ENCODE measurements at regions not wholly inside any gene's neighbourhood (a gene's known extent, or its start where the extent isn't known, plus 50 kb on each side); places are given as distances from the start of the nearest gene placed in this dataset.

DNA sequence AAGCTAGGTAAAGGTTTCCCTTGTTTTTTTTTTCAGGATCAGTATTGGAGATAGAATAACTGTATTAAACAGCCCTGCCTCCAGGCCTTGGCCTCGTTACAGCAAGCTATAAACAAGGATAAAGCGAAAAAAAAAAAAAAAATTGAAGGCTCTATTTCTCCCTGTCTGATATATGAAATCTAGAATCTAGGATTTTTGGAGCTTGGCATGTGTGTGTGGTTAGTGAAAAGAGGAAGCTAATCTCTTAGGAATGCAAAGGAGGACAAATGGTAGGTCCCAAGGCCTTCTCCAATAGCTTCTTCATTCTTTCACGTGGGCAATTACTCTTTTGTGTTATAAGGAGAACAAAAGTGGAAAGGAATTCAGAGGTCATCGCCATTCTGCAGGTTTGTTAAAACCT is 470.3 kb downstream of the TMEM114 start:
- TF ChIP-seq TAF1 (IDR thresholded peaks at IDR 0.05; ENCODE audit: low read depth, low read length) (no peak), SPI1 (IDR thresholded peaks at IDR 0.05; ENCODE audit: low read depth, low read length) (no peak)

Measured in GM12891 (cell line).